GM12864 (cell line): ENCODE measurements at regions not wholly inside any gene's neighbourhood (a gene's known extent, or its start where the extent isn't known, plus 50 kb on each side); places are given as distances from the start of the nearest gene placed in this dataset.
"Not testable (repeated sequence)": the region's sequence is repeated elsewhere in the genome, so short reads cannot be mapped to it uniquely, and the experiment has no call there.

Experiments
- DNase-seq: peaks from one replicate; pipeline ENCODE4 v3.0.0-alpha.2; 2011; ENCODE audit warnings: low read depth
- H3K4me3 ChIP-seq: 2 replicates; pipeline ENCODE4 v1.5.1; 2011; ENCODE audit warnings: mild to moderate bottlenecking, low read depth, low read length, control low read depth
- TF ChIP-seq, protein P1 (sequence below): IDR thresholded peaks from 2 replicates; pipeline ENCODE4 v1.5.1; 2011; ENCODE audit warnings: low read depth, mild to moderate bottlenecking, moderate library complexity, low read length, control low read depth, inconsistent platforms; ENCODE audit errors: missing control alignments

GRCh38 chr12:131266591-131267467 lies 313.1 kb downstream of the ADGRD1 start:
- no peak for DNase-seq
- H3K4me3 ChIP-seq: no peak overlapping the region
- TF ChIP-seq, protein P1, sequence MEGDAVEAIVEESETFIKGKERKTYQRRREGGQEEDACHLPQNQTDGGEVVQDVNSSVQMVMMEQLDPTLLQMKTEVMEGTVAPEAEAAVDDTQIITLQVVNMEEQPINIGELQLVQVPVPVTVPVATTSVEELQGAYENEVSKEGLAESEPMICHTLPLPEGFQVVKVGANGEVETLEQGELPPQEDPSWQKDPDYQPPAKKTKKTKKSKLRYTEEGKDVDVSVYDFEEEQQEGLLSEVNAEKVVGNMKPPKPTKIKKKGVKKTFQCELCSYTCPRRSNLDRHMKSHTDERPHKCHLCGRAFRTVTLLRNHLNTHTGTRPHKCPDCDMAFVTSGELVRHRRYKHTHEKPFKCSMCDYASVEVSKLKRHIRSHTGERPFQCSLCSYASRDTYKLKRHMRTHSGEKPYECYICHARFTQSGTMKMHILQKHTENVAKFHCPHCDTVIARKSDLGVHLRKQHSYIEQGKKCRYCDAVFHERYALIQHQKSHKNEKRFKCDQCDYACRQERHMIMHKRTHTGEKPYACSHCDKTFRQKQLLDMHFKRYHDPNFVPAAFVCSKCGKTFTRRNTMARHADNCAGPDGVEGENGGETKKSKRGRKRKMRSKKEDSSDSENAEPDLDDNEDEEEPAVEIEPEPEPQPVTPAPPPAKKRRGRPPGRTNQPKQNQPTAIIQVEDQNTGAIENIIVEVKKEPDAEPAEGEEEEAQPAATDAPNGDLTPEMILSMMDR: no peak

DNA sequence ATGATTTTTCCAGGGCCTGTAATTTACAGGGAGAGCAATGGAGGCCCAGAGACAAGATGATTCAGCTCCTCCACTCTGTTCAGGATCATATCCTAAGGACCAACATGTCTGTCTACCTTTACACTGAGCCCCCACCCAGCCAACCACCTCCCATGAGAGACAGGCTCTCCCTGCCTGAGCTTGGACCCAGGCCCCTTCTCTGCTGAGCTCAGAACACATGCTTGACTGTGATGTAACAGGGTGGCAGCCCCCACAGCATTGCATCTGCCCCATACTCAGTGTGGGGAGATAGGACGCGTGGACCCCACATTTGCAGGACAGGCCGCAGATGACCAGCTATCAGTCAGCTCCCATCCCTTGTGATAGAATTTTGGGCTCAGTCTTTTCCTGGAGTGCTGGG lies 313.9 kb downstream of the ADGRD1 start:
- DNase-seq: no peak
- no peak overlapping the region for H3K4me3 ChIP-seq
- TF ChIP-seq, protein P1: no peak

DNA sequence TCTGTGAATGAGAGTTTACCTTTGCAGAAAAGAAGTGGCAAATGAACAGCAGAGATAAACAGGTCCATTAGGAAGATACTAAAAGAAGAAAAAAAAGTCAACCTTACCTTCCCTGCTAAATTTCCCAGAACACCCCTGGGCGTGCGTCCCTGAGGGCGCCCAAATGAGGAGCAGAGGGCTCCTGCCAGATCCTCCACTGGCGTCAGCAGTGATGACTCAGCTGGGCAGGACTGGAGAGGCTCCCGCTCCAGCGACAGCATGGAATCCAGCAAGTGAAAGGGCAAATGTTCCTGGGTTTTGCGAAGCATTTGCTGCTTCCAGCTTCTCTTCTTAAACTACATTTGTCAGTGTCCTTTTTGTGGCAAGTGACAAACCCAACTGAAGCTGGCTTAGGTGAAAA lies 314.4 kb downstream of the ADGRD1 start:
- not testable (repeated sequence) for DNase-seq, H3K4me3 ChIP-seq

- not testable (repeated sequence) for DNase-seq
These were observed 314.9 kb downstream of the ADGRD1 start for GRCh38 chr12:131268571-131268970.

DNA sequence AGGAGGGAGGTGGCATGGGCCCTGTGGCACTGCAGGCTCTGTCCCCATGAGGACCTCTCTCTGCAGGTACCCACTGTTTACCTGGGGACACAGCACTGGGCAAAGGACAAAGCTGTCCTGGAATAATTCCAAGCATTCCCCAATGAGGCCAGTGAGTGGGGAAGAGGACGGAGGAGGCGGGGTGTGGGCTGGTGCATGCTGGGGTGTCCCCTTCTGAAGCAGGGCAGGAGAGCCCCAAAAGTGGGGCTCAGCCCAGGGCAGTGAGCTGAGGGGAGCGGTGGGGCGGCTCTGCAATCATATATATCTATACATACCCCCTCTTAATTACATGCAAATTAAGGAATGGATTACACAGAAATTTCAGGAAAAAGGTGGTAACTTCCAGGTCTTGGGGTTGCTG lies 315.8 kb downstream of the ADGRD1 start:
- TF ChIP-seq, protein P1: no peak
- DNase-seq: no peak
- H3K4me3 ChIP-seq: no peak overlapping the region

More at GRCh38 chr12:131268571-131268970, 314.9 kb downstream of the ADGRD1 start:
- not testable (repeated sequence) for H3K4me3 ChIP-seq

DNA sequence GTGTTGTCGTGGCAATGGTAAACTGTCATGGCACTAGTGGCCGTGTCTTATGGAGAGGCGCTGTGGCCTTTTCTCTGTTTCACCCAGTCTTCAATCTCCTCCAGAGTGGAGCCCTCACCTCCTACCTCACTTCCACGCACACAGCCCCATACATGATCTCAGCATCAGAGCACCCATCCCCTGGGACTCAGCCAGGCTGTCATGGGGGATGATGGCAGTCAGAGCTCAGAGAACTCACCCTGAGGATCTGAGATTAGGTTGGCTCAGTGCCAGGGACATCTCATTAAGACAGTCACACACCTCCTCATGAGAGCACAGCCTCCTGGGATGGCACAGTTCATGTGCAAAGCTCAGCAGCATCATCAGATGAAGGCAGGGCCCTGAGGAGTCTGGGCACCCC lies 316.3 kb downstream of the ADGRD1 start:
- not testable (repeated sequence) for H3K4me3 ChIP-seq, DNase-seq

- H3K4me3 ChIP-seq: no peak overlapping the region
- TF ChIP-seq, protein P1: no peak
- no peak for DNase-seq
These were observed 318.0 kb downstream of the ADGRD1 start for GRCh38 chr12:131271724-131272123.

DNA sequence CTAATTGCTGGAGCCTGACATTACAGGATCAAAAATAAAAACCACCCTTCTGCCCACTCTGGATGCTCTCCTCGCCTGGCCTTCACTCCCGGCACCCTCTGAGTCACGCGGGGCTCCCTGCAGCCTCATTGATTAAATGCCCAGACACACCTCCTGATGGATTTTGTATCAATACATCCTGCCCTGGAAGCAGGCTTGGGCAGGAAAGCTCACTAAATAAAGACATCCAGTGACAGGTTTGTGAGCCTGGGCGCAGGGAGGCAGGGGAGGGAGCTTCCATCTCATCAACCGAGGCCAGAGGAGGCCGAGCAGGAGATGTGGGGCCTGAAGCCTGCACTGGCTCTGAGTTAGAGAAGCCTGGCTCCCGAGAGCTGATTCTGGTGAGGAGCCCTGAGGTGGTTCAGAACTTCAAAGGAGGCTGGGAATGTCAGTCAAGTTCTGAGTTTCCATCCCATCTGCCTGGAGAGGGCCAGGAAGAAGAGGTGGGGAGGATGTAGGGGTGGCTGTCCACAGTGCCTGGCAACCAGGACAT lies 318.6 kb downstream of the ADGRD1 start:
- not testable (repeated sequence) for DNase-seq, H3K4me3 ChIP-seq

- DNase-seq: no peak
- no peak overlapping the region for H3K4me3 ChIP-seq
- TF ChIP-seq, protein P1: no peak
These were observed 319.7 kb downstream of the ADGRD1 start for GRCh38 chr12:131273291-131273845.
